ENCODE measurements at regions not wholly inside any gene's neighbourhood (a gene's known extent, or its start where the extent isn't known, plus 50 kb on each side); places are given as distances from the start of the nearest gene placed in this dataset.

- no peak for TF ChIP-seq EZH2phosphoT487 (IDR thresholded peaks at IDR 0.05; ENCODE audit: borderline replicate concordance, low read length)
- TF ChIP-seq CTCF (IDR thresholded peaks at IDR 0.05; ENCODE audit: low read depth, low read length, poor library complexity, severe bottlenecking) = no peak
- Histone ChIP-seq H3K27me3 (ENCODE audit: control insufficient read depth, low read length) (no peaks in the 10 kb centered on the region), H3K36me3 (ENCODE audit: control insufficient read depth, low read length) (no peaks in the 10 kb centered on the region), H3K27ac (ENCODE audit: low read depth, low read length) (no peak overlapping the region), H3K9me2 (replicated peaks; ENCODE audit: control insufficient read depth, low read length) (no peaks in the 10 kb centered on the region), H3F3A (ENCODE audit: control insufficient read depth, insufficient read depth) (no peaks in the 10 kb centered on the region), H3K79me2 (ENCODE audit: control insufficient read depth, low read length) (no peaks in the 10 kb centered on the region), H3K9me3 (ENCODE audit: control insufficient read depth, insufficient read depth, low read length) (no peaks in the 10 kb centered on the region), H4K20me1 (ENCODE audit: control insufficient read depth, insufficient read depth, low read depth, low read length) (no peaks in the 10 kb centered on the region), H3K4me3 (ENCODE audit: low read length) (no peak overlapping the region), H3K4me1 (ENCODE audit: control insufficient read depth, low read length) (peaks cover 13% of the 10 kb centered on the region), H3K4me2 (ENCODE audit: low read length) (no peak overlapping the region)
Measured at GRCh38 chr3:193879864-193880242, 256.1 kb upstream of the HES1 start.

- Histone ChIP-seq H3K79me2 (ENCODE audit: control insufficient read depth, low read length) (no peaks in the 10 kb centered on the region), H4K20me1 (ENCODE audit: control insufficient read depth, insufficient read depth, low read depth, low read length) (no peaks in the 10 kb centered on the region), H3K36me3 (ENCODE audit: control insufficient read depth, low read length) (no peaks in the 10 kb centered on the region), H3K9me2 (replicated peaks; ENCODE audit: control insufficient read depth, low read length) (no peaks in the 10 kb centered on the region), H3K4me1 (ENCODE audit: control insufficient read depth, low read length) (peaks cover 13% of the 10 kb centered on the region), H3F3A (ENCODE audit: control insufficient read depth, insufficient read depth) (no peaks in the 10 kb centered on the region), H3K27me3 (ENCODE audit: control insufficient read depth, low read length) (no peaks in the 10 kb centered on the region), H3K4me3 (ENCODE audit: low read length) (no peak overlapping the region), H3K9me3 (ENCODE audit: control insufficient read depth, insufficient read depth, low read length) (no peaks in the 10 kb centered on the region), H3K27ac (ENCODE audit: low read depth, low read length) (no peak overlapping the region), H3K4me2 (ENCODE audit: low read length) (no peak overlapping the region)
- no peak for TF ChIP-seq EZH2phosphoT487 (IDR thresholded peaks at IDR 0.05; ENCODE audit: borderline replicate concordance, low read length)
- no peak for TF ChIP-seq CTCF (IDR thresholded peaks at IDR 0.05; ENCODE audit: low read depth, low read length, poor library complexity, severe bottlenecking)
Measured at GRCh38 chr3:193882091-193882490, 253.9 kb upstream of the HES1 start.

- no peak for TF ChIP-seq CTCF (IDR thresholded peaks at IDR 0.05; ENCODE audit: low read depth, low read length, poor library complexity, severe bottlenecking)
- TF ChIP-seq EZH2phosphoT487 (IDR thresholded peaks at IDR 0.05; ENCODE audit: borderline replicate concordance, low read length) = no peak
- H3K4me1 ChIP-seq (ENCODE audit: control insufficient read depth, low read length) = peaks cover 3% of the 10 kb centered on the region
- no peaks in the 10 kb centered on the region for H3K79me2 ChIP-seq (ENCODE audit: control insufficient read depth, low read length)
- H3K36me3 ChIP-seq (ENCODE audit: control insufficient read depth, low read length) = no peaks in the 10 kb centered on the region
- no peak overlapping the region for H3K4me2 ChIP-seq (ENCODE audit: low read length)
- no peaks in the 10 kb centered on the region for H3K27me3 ChIP-seq (ENCODE audit: control insufficient read depth, low read length)
- H3K9me2 ChIP-seq (replicated peaks; ENCODE audit: control insufficient read depth, low read length) = no peaks in the 10 kb centered on the region
- no peaks in the 10 kb centered on the region for H3K9me3 ChIP-seq (ENCODE audit: control insufficient read depth, insufficient read depth, low read length)
- no peak overlapping the region for H3K27ac ChIP-seq (ENCODE audit: low read depth, low read length)
- no peaks in the 10 kb centered on the region for H3F3A ChIP-seq (ENCODE audit: control insufficient read depth, insufficient read depth)
- no peak overlapping the region for H3K4me3 ChIP-seq (ENCODE audit: low read length)
- no peaks in the 10 kb centered on the region for H4K20me1 ChIP-seq (ENCODE audit: control insufficient read depth, insufficient read depth, low read depth, low read length)
Measured at GRCh38 chr3:193883551-193883950, 252.4 kb upstream of the HES1 start.

GRCh38 chr3:193884027-193884426 lies 251.9 kb upstream of the HES1 start:
- H3K79me2 ChIP-seq (ENCODE audit: control insufficient read depth, low read length) = no peaks in the 10 kb centered on the region
- H3K36me3 ChIP-seq (ENCODE audit: control insufficient read depth, low read length) = no peaks in the 10 kb centered on the region
- no peaks in the 10 kb centered on the region for H3K9me3 ChIP-seq (ENCODE audit: control insufficient read depth, insufficient read depth, low read length)
- H3K27ac ChIP-seq (ENCODE audit: low read depth, low read length) = no peak overlapping the region
- H3K4me1 ChIP-seq (ENCODE audit: control insufficient read depth, low read length) = peaks cover 3% of the 10 kb centered on the region
- H3K27me3 ChIP-seq (ENCODE audit: control insufficient read depth, low read length) = no peaks in the 10 kb centered on the region
- TF ChIP-seq CTCF (IDR thresholded peaks at IDR 0.05; ENCODE audit: low read depth, low read length, poor library complexity, severe bottlenecking) = no peak
- no peak for TF ChIP-seq EZH2phosphoT487 (IDR thresholded peaks at IDR 0.05; ENCODE audit: borderline replicate concordance, low read length)
- H3K9me2 ChIP-seq (replicated peaks; ENCODE audit: control insufficient read depth, low read length) = no peaks in the 10 kb centered on the region
- no peaks in the 10 kb centered on the region for H4K20me1 ChIP-seq (ENCODE audit: control insufficient read depth, insufficient read depth, low read depth, low read length)
- no peak overlapping the region for H3K4me3 ChIP-seq (ENCODE audit: low read length)
- H3K4me2 ChIP-seq (ENCODE audit: low read length) = no peak overlapping the region
- H3F3A ChIP-seq (ENCODE audit: control insufficient read depth, insufficient read depth) = no peaks in the 10 kb centered on the region
